SU-DHL-6 (cell line): ENCODE measurements at regions not wholly inside any gene's neighbourhood (a gene's known extent, or its start where the extent isn't known, plus 50 kb on each side); places are given as distances from the start of the nearest gene placed in this dataset.

Experiments used
- H2AFZ ChIP-seq: fragments of 200-600 bp; sonication (generic); 2 replicates; pipeline ENCODE4 v1.6.1; 2014; ENCODE audit warnings: low read depth, mild to moderate bottlenecking, moderate library complexity, mixed read lengths, antibody characterized with exemption, low read length; ENCODE audit not compliant: severe bottlenecking
- H3F3A ChIP-seq: fragments of 200-600 bp; shearing (Covaris generic); 2 replicates; pipeline ENCODE4 v1.6.0; 2016; ENCODE audit warnings: antibody characterized with exemption, mild to moderate bottlenecking; ENCODE audit not compliant: insufficient read depth
- H3K27ac ChIP-seq: fragments of 200-600 bp; sonication (generic); 2 replicates; pipeline ENCODE4 v1.5.1; 2016; ENCODE audit warnings: low read depth, mild to moderate bottlenecking, low read length, moderate library complexity, mixed read lengths
- H3K27me3 ChIP-seq: fragments of 200-600 bp; sonication (generic), shearing (Covaris generic); 2 replicates; pipeline ENCODE4 v1.6.0; 2014; ENCODE audit warnings: mild to moderate bottlenecking, low read length
- H3K36me3 ChIP-seq: fragments of 200-600 bp; sonication (generic); 2 replicates; pipeline ENCODE4 v1.6.1; 2014; ENCODE audit warnings: mild to moderate bottlenecking, low read length, mixed read lengths
- H3K4me2 ChIP-seq: fragments of 300-600, 200-600 bp; shearing (Covaris generic), sonication (generic); 2 replicates; pipeline ENCODE4 v1.6.0; 2014; ENCODE audit warnings: low read length, low read depth, mild to moderate bottlenecking; ENCODE audit not compliant: poor library complexity, severe bottlenecking
- H3K4me3 ChIP-seq: fragments of 200-600 bp; sonication (generic); 2 replicates; pipeline ENCODE4 v1.5.1; 2014; ENCODE audit warnings: antibody characterized with exemption, low read length, mild to moderate bottlenecking, mixed read lengths; ENCODE audit not compliant: insufficient read depth, poor library complexity, severe bottlenecking
- H3K79me2 ChIP-seq: fragments of 200-600 bp; sonication (generic); 2 replicates; pipeline ENCODE4 v1.6.1; 2014; ENCODE audit warnings: mild to moderate bottlenecking, low read length, moderate library complexity; ENCODE audit not compliant: insufficient read depth
- H3K9ac ChIP-seq: fragments of 200-600 bp; sonication (generic); 2 replicates; pipeline ENCODE4 v1.7.0; 2014; ENCODE audit warnings: mild to moderate bottlenecking, low read length
- H3K9me2 ChIP-seq: fragments of 200-600 bp; sonication (generic); replicated peaks from 2 replicates; pipeline ENCODE4 v1.6.1; 2014; ENCODE audit warnings: low read length; ENCODE audit not compliant: insufficient read depth
- H3K9me3 ChIP-seq: fragments of 200-600 bp; sonication (generic); 2 replicates; pipeline ENCODE4 v1.6.1; 2014; ENCODE audit warnings: low read length, mixed read lengths; ENCODE audit not compliant: insufficient read depth
- H4K20me1 ChIP-seq: fragments of 200-600 bp; sonication (generic); 2 replicates; pipeline ENCODE4 v1.6.1; 2014; ENCODE audit warnings: low read depth, mild to moderate bottlenecking, antibody characterized with exemption, low read length, moderate library complexity, mixed read lengths
- EZH2phosphoT487 ChIP-seq: fragments of 200-600 bp; sonication (generic), shearing (Covaris generic); conservative IDR thresholded peaks from 2 replicates; pipeline ENCODE4 v1.6.1; 2018; ENCODE audit warnings: mild to moderate bottlenecking, antibody characterized with exemption, low read length, moderate library complexity, mixed read lengths
- TF ChIP-seq, protein P1 (sequence below): fragments of 200-600 bp; sonication (generic); IDR thresholded peaks from one replicate; pipeline ENCODE4 v1.5.1; 2017; ENCODE audit warnings: antibody characterized with exemption, mild to moderate bottlenecking, low read length, moderate library complexity; ENCODE audit not compliant: insufficient read depth, poor library complexity, severe bottlenecking

DNA sequence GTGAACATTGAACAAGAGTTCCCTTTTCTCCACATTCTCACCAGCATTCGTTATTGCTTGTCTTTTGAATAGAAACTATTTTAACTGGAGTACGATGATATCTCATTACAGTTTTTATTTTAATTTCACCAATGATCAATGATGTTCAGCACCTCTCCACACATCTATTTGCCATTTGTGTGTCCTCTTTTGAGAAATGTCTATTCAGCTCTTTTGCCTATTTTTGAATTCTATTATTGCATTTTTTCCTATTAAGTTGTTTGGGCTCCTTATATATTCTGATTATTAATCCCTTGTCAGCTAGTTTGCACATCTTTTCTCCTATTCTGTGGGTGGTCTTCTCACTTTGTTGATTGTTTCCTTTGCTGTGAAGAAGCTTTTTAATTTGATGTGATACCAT, 241.1 kb upstream of the CTBP2 start:
- TF ChIP-seq, protein P1, sequence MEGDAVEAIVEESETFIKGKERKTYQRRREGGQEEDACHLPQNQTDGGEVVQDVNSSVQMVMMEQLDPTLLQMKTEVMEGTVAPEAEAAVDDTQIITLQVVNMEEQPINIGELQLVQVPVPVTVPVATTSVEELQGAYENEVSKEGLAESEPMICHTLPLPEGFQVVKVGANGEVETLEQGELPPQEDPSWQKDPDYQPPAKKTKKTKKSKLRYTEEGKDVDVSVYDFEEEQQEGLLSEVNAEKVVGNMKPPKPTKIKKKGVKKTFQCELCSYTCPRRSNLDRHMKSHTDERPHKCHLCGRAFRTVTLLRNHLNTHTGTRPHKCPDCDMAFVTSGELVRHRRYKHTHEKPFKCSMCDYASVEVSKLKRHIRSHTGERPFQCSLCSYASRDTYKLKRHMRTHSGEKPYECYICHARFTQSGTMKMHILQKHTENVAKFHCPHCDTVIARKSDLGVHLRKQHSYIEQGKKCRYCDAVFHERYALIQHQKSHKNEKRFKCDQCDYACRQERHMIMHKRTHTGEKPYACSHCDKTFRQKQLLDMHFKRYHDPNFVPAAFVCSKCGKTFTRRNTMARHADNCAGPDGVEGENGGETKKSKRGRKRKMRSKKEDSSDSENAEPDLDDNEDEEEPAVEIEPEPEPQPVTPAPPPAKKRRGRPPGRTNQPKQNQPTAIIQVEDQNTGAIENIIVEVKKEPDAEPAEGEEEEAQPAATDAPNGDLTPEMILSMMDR: no peak
- no peak for TF ChIP-seq EZH2phosphoT487

GRCh38 chr10:125399289-125399688, 238.9 kb upstream of the CTBP2 start:
- H3K9me2 ChIP-seq: no peaks in the 10 kb centered on the region
- H4K20me1 ChIP-seq: no peaks in the 10 kb centered on the region
- no peak overlapping the region for H3K4me2 ChIP-seq
- no peaks in the 10 kb centered on the region for H3F3A ChIP-seq
- H2AFZ ChIP-seq: no peak overlapping the region
- TF ChIP-seq, protein P1: no peak
- no peak for TF ChIP-seq EZH2phosphoT487
- H3K9ac ChIP-seq: no peak overlapping the region
- no peak overlapping the region for H3K27ac ChIP-seq
- H3K27me3 ChIP-seq: no peaks in the 10 kb centered on the region
- H3K4me3 ChIP-seq: no peak overlapping the region
- no peaks in the 10 kb centered on the region for H3K36me3 ChIP-seq
- no peaks in the 10 kb centered on the region; the same call in 1 of the 2 replicates for H3K9me3 ChIP-seq
- H3K79me2 ChIP-seq: no peaks in the 10 kb centered on the region

More for the DNA sequence above, 241.1 kb upstream of the CTBP2 start:
- H3K9me3 ChIP-seq: no peaks in the 10 kb centered on the region; the same call in 1 of the 2 replicates
- H3K79me2 ChIP-seq: no peaks in the 10 kb centered on the region
- H3K4me3 ChIP-seq: no peak overlapping the region
- no peaks in the 10 kb centered on the region for H3K27me3 ChIP-seq
- H3F3A ChIP-seq: no peaks in the 10 kb centered on the region
- H4K20me1 ChIP-seq: no peaks in the 10 kb centered on the region
- H2AFZ ChIP-seq: no peak overlapping the region
- no peaks in the 10 kb centered on the region for H3K9me2 ChIP-seq
- no peaks in the 10 kb centered on the region for H3K36me3 ChIP-seq
- H3K4me2 ChIP-seq: no peak overlapping the region
- H3K9ac ChIP-seq: no peak overlapping the region
- no peak overlapping the region for H3K27ac ChIP-seq

GRCh38 chr10:125398270-125398669, 237.9 kb upstream of the CTBP2 start:
- Histone ChIP-seq H3K79me2 (no peaks in the 10 kb centered on the region), H3K36me3 (no peaks in the 10 kb centered on the region), H2AFZ (no peak overlapping the region)

More at GRCh38 chr10:125398270-125398669, 237.9 kb upstream of the CTBP2 start:
- no peaks in the 10 kb centered on the region for H3K27me3 ChIP-seq
- H3K4me3 ChIP-seq: no peak overlapping the region
- no peaks in the 10 kb centered on the region; the same call in 1 of the 2 replicates for H3K9me3 ChIP-seq
- H3K9me2 ChIP-seq: no peaks in the 10 kb centered on the region
- TF ChIP-seq, protein P1: no peak
- no peak for TF ChIP-seq EZH2phosphoT487
- H3F3A ChIP-seq: no peaks in the 10 kb centered on the region
- no peaks in the 10 kb centered on the region for H4K20me1 ChIP-seq
- no peak overlapping the region for H3K9ac ChIP-seq
- H3K4me2 ChIP-seq: no peak overlapping the region
- H3K27ac ChIP-seq: no peak overlapping the region
